ENCODE measurements at regions not wholly inside any gene's neighbourhood (a gene's known extent, or its start where the extent isn't known, plus 50 kb on each side); places are given as distances from the start of the nearest gene placed in this dataset.

GRCh38 chr18:38497266-38497665 lies 931.7 kb upstream of the CELF4 start:
- Histone ChIP-seq H3K27me3 (replicated peaks in 1 of 4; ENCODE audit: control insufficient read depth in 3 of 4, extremely low read depth in 1 of 4, insufficient read depth in 3 of 4, low read length in 3 of 4) (no peaks in the 10 kb centered on the region), H3K9me3 (ENCODE audit: insufficient read depth in 2 of 2, low read depth in 1 of 2, low read length in 1 of 2) (no peaks in the 10 kb centered on the region), H3K4me2 (ENCODE audit: insufficient read depth in 1 of 2, low read depth in 2 of 2, low read length in 2 of 2) (no peak overlapping the region), H3K4me1 (replicated peaks in 1 of 4; ENCODE audit: control insufficient read depth in 3 of 4, insufficient read depth in 4 of 4, low read length in 3 of 4) (no peaks in the 10 kb centered on the region), H4K20me1 (replicated peaks in 1 of 2; ENCODE audit: control insufficient read depth in 1 of 2, insufficient read depth in 2 of 2, low read length in 2 of 2) (no peaks in the 10 kb centered on the region), H3K18ac (ENCODE audit: extremely low read depth, low read length) (no peak overlapping the region), H4K8ac (ENCODE audit: extremely low read depth, insufficient read depth, low read length) (no peak overlapping the region), H3K14ac (ENCODE audit: insufficient read length) (no peak overlapping the region), H2BK20ac (ENCODE audit: low read length) (no peak overlapping the region), H3K27ac (ENCODE audit: low read depth, low read length) (no peak overlapping the region), H3K56ac (replicated peaks; ENCODE audit: insufficient read length, low read depth, low read length) (no peak overlapping the region), H3K23me2 (ENCODE audit: low read depth, low read length) (no peaks in the 10 kb centered on the region), H3K4me3 (ENCODE audit: extremely low read depth in 1 of 4, insufficient read depth in 2 of 4, low read depth in 3 of 4, low read length in 4 of 4) (no peak overlapping the region), H2AK5ac (ENCODE audit: low read depth, low read length) (no peak overlapping the region), H2AFZ (ENCODE audit: low read length) (no peak overlapping the region), H3K36me3 (ENCODE audit: control insufficient read depth in 2 of 4, insufficient read depth in 4 of 4, low read length in 3 of 4) (no peaks in the 10 kb centered on the region), H3K79me2 (ENCODE audit: control insufficient read depth in 1 of 2, insufficient read depth in 2 of 2, low read length in 2 of 2) (no peaks in the 10 kb centered on the region), H3K23ac (ENCODE audit: insufficient read length) (no peak overlapping the region), H3K9ac (replicated peaks in 1 of 4; ENCODE audit: extremely low read depth in 1 of 4, low read depth in 3 of 4, low read length in 3 of 4) (no peak overlapping the region), H4K91ac (replicated peaks; ENCODE audit: insufficient read length, low read length) (no peak overlapping the region), H3K79me1 (ENCODE audit: low read depth, low read length) (no peaks in the 10 kb centered on the region), H3K4ac (replicated peaks; ENCODE audit: insufficient read length, low read depth, low read length) (no peak overlapping the region), H4K5ac (ENCODE audit: insufficient read length, low read depth, low read length) (no peak overlapping the region), H2BK15ac (ENCODE audit: low read length) (no peak overlapping the region), H2BK12ac (ENCODE audit: low read depth, low read length) (no peak overlapping the region), H2BK5ac (ENCODE audit: low read depth, low read length) (no peak overlapping the region), H2BK120ac (replicated peaks; ENCODE audit: low read depth, low read length) (no peak overlapping the region)
- FAIRE-seq (no peak), DNase-seq (ENCODE audit: low read depth in 1 of 2, low spot score in 2 of 2) (no peak)
- ChIA-PET POLR2A (ENCODE audit: partially characterized antibody) (no interaction called here), CTCF (ENCODE audit: partially characterized antibody) (no interaction called here)
- 96% methylated on average over 2 of the region's 2 CpGs; no CpG with 5 or more reads in 1 of the 2 experiments for WGBS, 2 experiments (ENCODE audit: extremely low coverage in 1 of 2, insufficient coverage in 1 of 2, insufficient read length in 1 of 2, insufficient replicate concordance in 2 of 2, low coverage in 1 of 2, low lambda C conversion rate in 2 of 2, missing lambda C conversion rate in 1 of 2)
- no peak for TF ChIP-seq CTBP2 (IDR thresholded peaks at IDR 0.05; ENCODE audit: borderline replicate concordance, insufficient read depth, insufficient read length, low read length)
- no peak for TF ChIP-seq YY1 (IDR thresholded peaks at IDR 0.05; ENCODE audit: low read depth, low read length)
- no peak for TF ChIP-seq SIRT6 (IDR thresholded peaks at IDR 0.05; ENCODE audit: low read length)
- no peak for TF ChIP-seq USF2 (IDR thresholded peaks at IDR 0.05; ENCODE audit: low read length)
- no peak for TF ChIP-seq TEAD4 (IDR thresholded peaks at IDR 0.05; ENCODE audit: low read depth, low read length)
- no peak for TF ChIP-seq NRF1 (IDR thresholded peaks at IDR 0.05; ENCODE audit: low read depth, low read length)
- TF ChIP-seq PHF8 (conservative IDR thresholded peaks at IDR 0.05; ENCODE audit: low read depth, low read length): no peak
- TF ChIP-seq FOSL1 (IDR thresholded peaks at IDR 0.05; ENCODE audit: insufficient read depth, low read depth, low read length): no peak
- TF ChIP-seq, protein P1, sequence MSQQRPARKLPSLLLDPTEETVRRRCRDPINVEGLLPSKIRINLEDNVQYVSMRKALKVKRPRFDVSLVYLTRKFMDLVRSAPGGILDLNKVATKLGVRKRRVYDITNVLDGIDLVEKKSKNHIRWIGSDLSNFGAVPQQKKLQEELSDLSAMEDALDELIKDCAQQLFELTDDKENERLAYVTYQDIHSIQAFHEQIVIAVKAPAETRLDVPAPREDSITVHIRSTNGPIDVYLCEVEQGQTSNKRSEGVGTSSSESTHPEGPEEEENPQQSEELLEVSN (IDR thresholded peaks at IDR 0.05): no peak
- no peak for TF ChIP-seq SIN3A (conservative IDR thresholded peaks at IDR 0.05 in 1 of 2, IDR thresholded peaks at IDR 0.05 in 1 of 2; ENCODE audit: low read depth in 1 of 2, low read length in 2 of 2)
- TF ChIP-seq RBBP5 (IDR thresholded peaks at IDR 0.05; ENCODE audit: borderline replicate concordance, low read depth, low read length): no peak
- TF ChIP-seq RFX5 (IDR thresholded peaks at IDR 0.05; ENCODE audit: borderline replicate concordance, low read depth, low read length): no peak
- TF ChIP-seq BACH1 (IDR thresholded peaks at IDR 0.05; ENCODE audit: low read length): no peak

Measured in H1 (cell line).